Left lung (tissue), 4 donors: ENCODE measurements at regions not wholly inside any gene's neighbourhood (a gene's known extent, or its start where the extent isn't known, plus 50 kb on each side); places are given as distances from the start of the nearest gene placed in this dataset.
"Not testable (repeated sequence)": the region's sequence is repeated elsewhere in the genome, so short reads cannot be mapped to it uniquely, and the experiment has no call there.

ENCODE experiments used
- ATAC-seq: fragments of 200-7000 bp; cut with Tn5 transposase; one replicate; pipeline ENCODE4 v1.9.1; 2020; ENCODE audit warnings: moderate library complexity
- DNase-seq, 4 donors: peaks; one replicate each; pipeline ENCODE4 v3.0.0-alpha.2; 2013 to 2020
- H3K27ac ChIP-seq, 2 donors: fragments of 200-600 bp; sonication (generic) in 1 of 2; one replicate each; pipeline versions ENCODE4 v1.5.0 to v1.8.0; 2020 to 2021
- H3K27me3 ChIP-seq, 2 donors: fragments of 200-600 bp; sonication (generic) in 1 of 2; one replicate each; pipeline versions ENCODE4 v1.5.0 to v1.8.0; 2020 to 2021
- H3K36me3 ChIP-seq, 2 donors: fragments of 200-600 bp; sonication (generic) in 1 of 2; one replicate each; pipeline versions ENCODE4 v1.5.0 to v1.8.0; 2020 to 2021
- H3K4me1 ChIP-seq, 2 donors: fragments of 200-600 bp; one replicate each; pipeline ENCODE4 v1.8.0; 2021
- H3K4me3 ChIP-seq, 2 donors: fragments of 200-600 bp; sonication (generic) in 1 of 2; one replicate each; pipeline versions ENCODE4 v1.5.0 to v1.8.0; 2020 to 2021; ENCODE audit warnings: mild to moderate bottlenecking in 1 of 2
- H3K9me3 ChIP-seq, 2 donors: fragments of 200-600 bp; sonication (generic) in 1 of 2; one replicate each; pipeline versions ENCODE4 v1.5.0 to v1.8.0; 2020 to 2021
- intact Hi-C, 2 donors: fragments of 100-400 bp; cut with DNase I; formaldehyde crosslinking; loops; one replicate each; pipeline versions ENCODE4 v1.11.2 to v1.14.2; 2022
- TF ChIP-seq, protein P1 (sequence below), 2 donors: fragments of 200-600 bp; sonication (generic) in 1 of 2; IDR thresholded peaks; one replicate each; pipeline versions ENCODE4 v1.5.0 to v1.8.0; 2021; ENCODE audit warnings: antibody characterized with exemption in 2 of 2
- donor health status: DM: no; HTN: yes; CAD: no.
- donor health status: DM: no; HTN: no; CAD: no.

DNA sequence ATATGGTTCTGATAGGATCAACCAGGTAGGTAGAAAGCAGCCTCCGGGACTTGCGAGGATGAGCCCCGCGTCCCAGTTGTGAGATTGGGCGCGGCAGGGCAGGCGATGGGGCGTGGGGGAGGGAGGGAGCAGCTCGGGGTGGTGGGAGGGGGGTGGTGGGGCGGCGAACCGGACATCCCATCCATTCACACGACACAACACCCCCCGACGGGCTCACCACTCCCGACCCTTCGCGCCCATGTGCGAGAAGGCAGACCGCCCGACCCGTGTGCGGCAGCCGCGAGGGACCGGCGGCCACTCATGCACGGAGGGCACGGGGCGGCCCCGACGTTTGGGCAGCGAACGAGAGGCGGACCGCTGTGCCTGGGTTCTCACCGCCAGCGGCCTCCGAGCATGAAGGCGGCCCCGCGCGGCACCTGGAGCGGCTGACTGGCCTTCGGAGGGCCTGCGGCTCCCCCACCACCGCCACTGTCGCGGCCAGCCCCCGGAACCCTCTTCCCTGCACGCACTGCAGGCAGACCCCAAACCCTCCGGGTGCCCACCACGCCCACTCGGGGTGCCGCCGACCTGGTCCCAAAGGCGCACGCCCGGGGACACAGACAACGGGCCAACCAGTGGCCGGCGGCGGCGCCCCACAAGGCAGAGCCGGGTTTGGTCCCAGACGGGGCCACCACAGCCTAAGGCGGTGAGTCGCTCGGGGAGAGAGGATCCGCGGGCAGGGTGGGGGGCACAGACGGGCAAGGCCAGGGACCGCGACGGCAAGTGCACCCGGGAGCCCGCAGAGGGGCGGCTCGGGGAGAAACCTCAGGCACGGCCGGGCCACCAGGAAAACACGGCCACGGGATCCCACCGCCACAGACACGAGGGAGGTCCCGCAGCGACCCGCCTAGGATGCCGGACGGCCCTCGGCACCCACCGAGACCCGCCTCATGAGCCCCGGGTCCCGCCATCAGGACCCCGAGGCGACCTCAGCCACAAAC, 769.2 kb upstream of the DEFB115 start:
- Histone ChIP-seq H3K27ac (no peak overlapping the region), H3K27me3 (peaks cover 0 to 39% of the 10 kb centered on the region in 2 donors), H3K4me1 (no peaks in the 10 kb centered on the region), H3K4me3 (no peak overlapping the region), H3K9me3 (peaks cover 0 to 64% of the 10 kb centered on the region in 2 donors), H3K36me3 (no peaks in the 10 kb centered on the region)
- intact Hi-C loops: no loop called here
- ATAC-seq: no peak
- TF ChIP-seq, protein P1, sequence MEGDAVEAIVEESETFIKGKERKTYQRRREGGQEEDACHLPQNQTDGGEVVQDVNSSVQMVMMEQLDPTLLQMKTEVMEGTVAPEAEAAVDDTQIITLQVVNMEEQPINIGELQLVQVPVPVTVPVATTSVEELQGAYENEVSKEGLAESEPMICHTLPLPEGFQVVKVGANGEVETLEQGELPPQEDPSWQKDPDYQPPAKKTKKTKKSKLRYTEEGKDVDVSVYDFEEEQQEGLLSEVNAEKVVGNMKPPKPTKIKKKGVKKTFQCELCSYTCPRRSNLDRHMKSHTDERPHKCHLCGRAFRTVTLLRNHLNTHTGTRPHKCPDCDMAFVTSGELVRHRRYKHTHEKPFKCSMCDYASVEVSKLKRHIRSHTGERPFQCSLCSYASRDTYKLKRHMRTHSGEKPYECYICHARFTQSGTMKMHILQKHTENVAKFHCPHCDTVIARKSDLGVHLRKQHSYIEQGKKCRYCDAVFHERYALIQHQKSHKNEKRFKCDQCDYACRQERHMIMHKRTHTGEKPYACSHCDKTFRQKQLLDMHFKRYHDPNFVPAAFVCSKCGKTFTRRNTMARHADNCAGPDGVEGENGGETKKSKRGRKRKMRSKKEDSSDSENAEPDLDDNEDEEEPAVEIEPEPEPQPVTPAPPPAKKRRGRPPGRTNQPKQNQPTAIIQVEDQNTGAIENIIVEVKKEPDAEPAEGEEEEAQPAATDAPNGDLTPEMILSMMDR (IDR thresholded peaks at IDR 0.05): no peak
- peak in 1 of 4 donors; percentile 79 for DNase-seq

DNA sequence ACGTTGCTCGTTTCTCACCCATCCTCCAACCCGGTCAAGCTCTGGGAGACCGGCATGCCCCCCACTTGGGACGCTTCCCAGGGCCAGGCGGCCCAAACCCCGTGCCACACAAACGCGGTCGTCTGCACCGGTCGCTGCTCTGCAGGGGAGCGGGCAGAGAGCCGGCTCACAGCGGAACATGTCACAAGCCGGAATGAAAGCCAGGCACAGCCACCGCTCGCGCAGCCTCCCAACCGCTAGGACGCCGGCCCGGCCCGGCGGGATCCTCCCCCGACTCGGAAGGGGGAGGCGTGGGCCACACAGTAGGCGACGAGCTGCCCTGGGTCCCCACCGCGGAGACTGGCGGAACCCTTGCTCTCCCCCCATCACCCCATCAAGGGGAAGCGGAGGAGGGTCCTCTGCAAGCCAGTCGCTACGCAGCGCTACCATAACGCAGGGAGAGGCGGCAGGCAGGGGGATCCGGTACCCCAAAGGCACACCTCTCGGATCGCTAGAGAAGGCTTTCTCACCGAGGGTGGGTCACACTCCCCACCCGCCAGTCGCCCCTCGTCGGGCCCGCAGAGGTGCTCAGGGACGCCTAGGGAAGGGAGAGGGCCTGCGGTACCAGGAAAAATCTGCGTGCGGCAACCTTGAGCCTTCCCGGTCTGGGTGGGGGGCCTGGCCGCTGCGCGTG, 768.4 kb upstream of the DEFB115 start:
- Histone ChIP-seq H3K27me3 (peaks cover 0 to 39% of the 10 kb centered on the region in 2 donors), H3K36me3 (no peaks in the 10 kb centered on the region), H3K4me3 (no peak overlapping the region), H3K27ac (no peak overlapping the region), H3K9me3 (peaks cover 0 to 61% of the 10 kb centered on the region in 2 donors), H3K4me1 (no peaks in the 10 kb centered on the region)
- intact Hi-C loops: no loop called here
- TF ChIP-seq, protein P1 (IDR thresholded peaks at IDR 0.05): no peak
- DNase-seq: peak in 1 of 4 donors; percentile 47
- no peak for ATAC-seq

DNA sequence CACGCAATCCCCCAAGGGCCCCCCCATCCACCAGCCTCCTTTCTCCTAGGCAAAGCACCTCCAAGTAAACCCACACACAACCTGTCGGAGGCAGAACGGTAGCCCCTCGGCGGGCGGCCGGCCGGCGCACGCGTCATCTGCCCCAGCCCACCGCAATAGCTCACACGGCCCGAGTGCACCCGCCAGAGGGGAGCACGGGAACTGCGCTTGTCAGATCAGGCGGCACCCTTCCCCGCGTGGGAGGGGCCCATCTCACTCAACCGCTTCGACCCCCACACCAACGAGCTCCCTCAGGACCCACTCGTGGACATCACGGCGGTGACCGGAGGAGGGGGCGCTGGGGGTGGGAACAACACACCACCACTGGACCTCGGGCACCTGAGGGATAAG, 767.9 kb upstream of the DEFB115 start:
- TF ChIP-seq, protein P1 (IDR thresholded peaks at IDR 0.05): no peak
- H3K4me1 ChIP-seq: no peaks in the 10 kb centered on the region
- H3K9me3 ChIP-seq: peaks cover 0 to 56% of the 10 kb centered on the region in 2 donors
- intact Hi-C loops: no loop called here
- H3K27ac ChIP-seq: no peak overlapping the region
- H3K36me3 ChIP-seq: no peaks in the 10 kb centered on the region
- DNase-seq (peak in 1 of 4 donors; percentile 76), ATAC-seq (no peak)
- H3K4me3 ChIP-seq: no peak overlapping the region
- H3K27me3 ChIP-seq: peaks cover 0 to 39% of the 10 kb centered on the region in 2 donors

DNA sequence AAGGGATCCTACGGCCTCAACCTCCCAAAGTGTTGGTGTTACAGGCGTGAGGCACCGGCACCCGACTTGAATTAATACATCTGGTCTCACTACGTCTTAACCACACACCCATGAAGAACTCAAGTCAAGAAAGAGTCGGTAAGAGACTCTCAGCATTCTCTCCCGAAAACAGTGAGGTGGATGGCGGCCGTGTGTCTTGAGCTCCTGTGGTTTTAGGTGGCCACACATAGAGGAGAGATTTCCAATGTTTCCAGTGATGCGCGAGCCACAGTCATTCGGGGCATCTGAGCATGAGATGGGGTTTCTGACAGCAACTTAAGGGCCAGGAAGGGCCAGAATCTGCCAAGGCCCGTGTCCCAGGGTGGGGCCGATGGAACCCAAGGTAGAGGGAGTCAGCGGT, 766.4 kb upstream of the DEFB115 start:
- intact Hi-C loops: no loop called here
- TF ChIP-seq, protein P1 (IDR thresholded peaks at IDR 0.05): no peak
- ATAC-seq (no peak), DNase-seq (peak in 1 of 4 donors; percentile 22)
- Histone ChIP-seq H3K27ac (no peak overlapping the region), H3K4me3 (no peak overlapping the region), H3K27me3 (peaks cover 0 to 39% of the 10 kb centered on the region in 2 donors), H3K4me1 (no peaks in the 10 kb centered on the region), H3K36me3 (no peaks in the 10 kb centered on the region), H3K9me3 (peaks cover 0 to 42% of the 10 kb centered on the region in 2 donors)

DNA sequence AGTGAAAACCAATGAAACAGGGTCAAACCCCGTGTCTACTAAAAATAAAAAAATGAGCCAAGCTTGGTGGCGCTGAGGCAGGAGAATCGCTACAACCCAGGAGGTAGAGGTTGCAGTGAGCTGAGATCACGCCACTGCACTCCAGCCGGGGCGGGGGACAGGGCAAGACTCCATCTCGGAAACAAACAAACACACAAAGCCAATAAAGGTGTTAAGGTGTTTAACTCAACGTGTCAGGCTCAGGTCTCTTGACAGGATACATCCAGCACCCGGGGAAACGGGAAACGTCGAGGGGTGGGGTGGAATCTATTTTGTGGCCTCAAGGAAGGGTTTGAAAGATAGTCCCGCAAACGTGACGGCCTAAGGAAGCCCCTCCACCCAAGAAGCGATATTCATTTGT, 760.8 kb upstream of the DEFB115 start:
- intact Hi-C loops, ATAC-seq, H3K9me3 ChIP-seq, DNase-seq, H3K4me3 ChIP-seq, H3K4me1 ChIP-seq, H3K27ac ChIP-seq, H3K36me3 ChIP-seq: not testable (repeated sequence)
- peaks cover 0 to 42% of the 10 kb centered on the region in 2 donors for H3K27me3 ChIP-seq

DNA sequence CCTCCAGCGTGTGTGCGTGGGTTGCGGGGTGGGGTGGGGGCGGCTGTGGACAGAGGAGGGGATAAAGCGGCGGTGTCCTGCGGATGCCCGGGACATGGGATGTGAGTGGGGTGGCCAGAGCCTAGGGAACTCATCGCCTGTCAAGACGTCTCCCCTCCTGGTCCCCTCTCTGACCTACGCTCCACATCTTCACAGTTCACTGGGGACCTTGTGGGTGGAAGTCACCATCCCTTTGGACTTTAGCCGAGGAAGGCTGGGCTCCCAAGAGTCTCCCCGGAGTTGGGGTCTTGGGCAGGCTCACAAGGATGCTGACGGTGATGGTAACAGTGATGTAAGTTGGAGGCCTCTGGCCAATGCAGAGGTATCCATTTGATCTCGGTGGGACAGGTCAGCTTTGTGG, 760.3 kb upstream of the DEFB115 start:
- H3K36me3 ChIP-seq, DNase-seq, ATAC-seq, H3K4me1 ChIP-seq, H3K9me3 ChIP-seq, intact Hi-C loops, H3K4me3 ChIP-seq, H3K27ac ChIP-seq: not testable (repeated sequence)
- peaks cover 0 to 47% of the 10 kb centered on the region in 2 donors for H3K27me3 ChIP-seq
